Spleen (tissue), 7 donors: ENCODE measurements at regions not wholly inside any gene's neighbourhood (a gene's known extent, or its start where the extent isn't known, plus 50 kb on each side); places are given as distances from the start of the nearest gene placed in this dataset.

Source experiments
- CTCF ChIP-seq, 11 experiments: fragments of 200-600 bp in 7 of 11; fragments of 450-650 bp in 4 of 11; sonication (generic) in 4 of 11; IDR thresholded peaks in 8 of 11; conservative IDR thresholded peaks in 3 of 11; 1 replicate in 7 of 11; 2 replicates in 4 of 11; pipeline versions ENCODE4 v1.4.0 to v1.8.0; 2016 to 2021; ENCODE audit warnings: antibody characterized with exemption in 11 of 11, inconsistent platforms in 4 of 11, mild to moderate bottlenecking in 1 of 11
- POLR2A ChIP-seq, 3 donors: fragments of 450-650 bp; IDR thresholded peaks; one replicate each; pipeline ENCODE4 v1.5.1; 2017; ENCODE audit warnings: antibody characterized with exemption in 3 of 3, mild to moderate bottlenecking in 1 of 3
- donor health status: DM: no; HTN: no; CAD: no; lungs with moderate emphysema.
- donor health status: DM: no; HTN: no; CAD: no.
- donor health status: DM: no; HTN: no; CAD: no.

GRCh38 chr15:81069356-81069755, 64.7 kb upstream of the CFAP161 start:
- TF ChIP-seq POLR2A (IDR thresholded peaks at IDR 0.05) = no peak
- no peak for TF ChIP-seq CTCF (IDR thresholded peaks at IDR 0.05 in 8 of 11, conservative IDR thresholded peaks at IDR 0.05 in 3 of 11)
